Panc1 (cell line): ENCODE measurements at regions not wholly inside any gene's neighbourhood (a gene's known extent, or its start where the extent isn't known, plus 50 kb on each side); places are given as distances from the start of the nearest gene placed in this dataset.

Experiments
- ATAC-seq: fragments of 200-7000 bp; cut with Tn5 transposase; 2 replicates; pipeline ENCODE4 v1.9.1; 2020; ENCODE audit warnings: mild to moderate bottlenecking, moderate library complexity
- BruUV-seq: library from RNA; stranded (reverse); fragments of 400-500 nt; replicated peaks from 2 replicates; lab custom pipeline; 2021; lab: Mats Ljungman, UMichigan
- CTCF ChIA-PET: fragments of 300-600 bp; sonication (Branson Sonifier 250); formaldehyde crosslinking; loops from one replicate; lab custom pipeline; 2022; ENCODE audit warnings: antibody characterized with exemption; lab: Charles Lee
- POLR2A ChIA-PET: fragments of 300-600 bp; sonication (Branson Sonifier 250); formaldehyde crosslinking; loops from one replicate; lab custom pipeline; 2022; ENCODE audit warnings: antibody characterized with exemption; lab: Charles Lee
- DNase-seq: peaks from one replicate; pipeline ENCODE4 v3.0.0-alpha.2; 2010; ENCODE audit warnings: low read depth, low spot score
- H3K27ac ChIP-seq: 2 replicates; pipeline ENCODE4 v1.5.1; 2011; ENCODE audit warnings: mild to moderate bottlenecking, low read length, inconsistent platforms
- H3K27me3 ChIP-seq: fragments of 200-500 bp; sonication (Bioruptor generic); 2 replicates; pipeline ENCODE4 v1.6.0; 2014; ENCODE audit warnings: low read length, inconsistent platforms; ENCODE audit not compliant: control insufficient read depth, insufficient read depth
- H3K36me3 ChIP-seq: fragments of 200-500 bp; sonication (Bioruptor generic); 2 replicates; pipeline ENCODE4 v1.5.1; 2014; ENCODE audit warnings: inconsistent platforms, mild to moderate bottlenecking, low read length, moderate library complexity; ENCODE audit not compliant: control insufficient read depth, insufficient read depth
- H3K4me1 ChIP-seq: 2 replicates; pipeline ENCODE4 v1.5.1; 2011; ENCODE audit warnings: inconsistent platforms, mild to moderate bottlenecking, low read length, moderate library complexity; ENCODE audit not compliant: control insufficient read depth, insufficient read depth
- H3K4me3 ChIP-seq, 2 experiments: 2 replicates each; pipeline ENCODE4 v1.5.1; 2011 to 2012; ENCODE audit warnings: low read depth in 2 of 2, low read length in 2 of 2, mild to moderate bottlenecking in 2 of 2, inconsistent platforms in 1 of 2, moderate library complexity in 1 of 2
- H3K9me3 ChIP-seq: fragments of 200-500 bp; sonication (Bioruptor generic); 2 replicates; pipeline ENCODE4 v1.5.1; 2014; ENCODE audit warnings: low read depth, mild to moderate bottlenecking, inconsistent platforms, low read length, moderate library complexity; ENCODE audit not compliant: control insufficient read depth, insufficient read depth
- CTCF ChIP-seq: fragments of 450-650 bp; IDR thresholded peaks from 2 replicates; pipeline ENCODE4 v1.5.1; 2017; ENCODE audit warnings: mild to moderate bottlenecking
- POLR2AphosphoS5 ChIP-seq: IDR thresholded peaks from 2 replicates; pipeline ENCODE4 v1.6.1; 2012; ENCODE audit warnings: mild to moderate bottlenecking, low read depth, low read length, moderate library complexity
- REST ChIP-seq, 2 experiments: IDR thresholded peaks; 2 replicates each; pipeline ENCODE4 v1.6.1; 2011 to 2012; ENCODE audit warnings: low read depth in 2 of 2, control low read depth in 1 of 2, low read length in 1 of 2, mild to moderate bottlenecking in 1 of 2, moderate library complexity in 1 of 2; ENCODE audit not compliant: insufficient read depth in 1 of 2
- SIN3A ChIP-seq: IDR thresholded peaks from 2 replicates; pipeline ENCODE4 v1.6.1; 2012; ENCODE audit warnings: low read depth, mild to moderate bottlenecking, low read length, moderate library complexity, borderline replicate concordance; ENCODE audit not compliant: insufficient read depth
- TCF7L2 ChIP-seq: IDR thresholded peaks from 2 replicates; pipeline ENCODE4 v1.6.1; 2011; ENCODE audit warnings: mild to moderate bottlenecking, low read depth, low read length, inconsistent platforms
- in situ Hi-C: cut with HindIII; loops from 2 replicates; pipeline ENCODE4 v1.10.0; 2016; ENCODE audit warnings: low sequenced_read_pairs, low pct_unique_long_range_greater_than_20kb
- intact Hi-C: fragments of 100-400 bp; cut with micrococcal nuclease; formaldehyde crosslinking; loops from one replicate; pipeline ENCODE4 v1.10.0; 2022; ENCODE audit not compliant: unreplicated experiment

- BruUV-seq: no TSS peak
- ATAC-seq (no peak), DNase-seq (no peak)
- H3K27ac ChIP-seq: no peak overlapping the region
- no peaks in the 10 kb centered on the region for H3K4me1 ChIP-seq
- H3K27me3 ChIP-seq: no peaks in the 10 kb centered on the region
- ChIA-PET CTCF (interaction anchor here (0.5 kb wide), 1 partner anchor 1312 kb away, joined by 3 read pairs; no protein-coding TSS in a partner anchor), POLR2A (interaction anchor here (0.6 kb wide), 1 partner anchor 96 kb away, joined by 9 read pairs; no protein-coding TSS in a partner anchor)
- no peak for TF ChIP-seq REST (IDR thresholded peaks at IDR 0.05; ENCODE audit: insufficient read depth in 1 of 2, low read depth in 2 of 2, low read length in 1 of 2)
- TF ChIP-seq SIN3A: no peak
- H3K9me3 ChIP-seq: no peaks in the 10 kb centered on the region
- no peaks in the 10 kb centered on the region for H3K36me3 ChIP-seq
- no peak overlapping the region for H3K4me3 ChIP-seq
- in situ Hi-C loops: no loop called here
- intact Hi-C loops: no loop called here
Observed at GRCh38 chr15:62624547-62625378, 417.8 kb upstream of the TPM1 start.

GRCh38 chr15:62625429-62626033 is 417.0 kb upstream of the TPM1 start:
- H3K4me3 ChIP-seq: no peak overlapping the region
- ChIA-PET POLR2A (no interaction called here), CTCF (no interaction called here)
- no peaks in the 10 kb centered on the region for H3K36me3 ChIP-seq
- ATAC-seq (no peak), DNase-seq (no peak)
- H3K4me1 ChIP-seq: no peaks in the 10 kb centered on the region
- H3K27ac ChIP-seq: no peak overlapping the region
- intact Hi-C loops (no loop called here), in situ Hi-C loops (no loop called here)
- no peaks in the 10 kb centered on the region for H3K27me3 ChIP-seq
- no TSS peak for BruUV-seq
- H3K9me3 ChIP-seq: no peaks in the 10 kb centered on the region
- no peak for TF ChIP-seq POLR2AphosphoS5
- no peak for TF ChIP-seq TCF7L2
- TF ChIP-seq REST (IDR thresholded peaks at IDR 0.05; ENCODE audit: insufficient read depth in 1 of 2, low read depth in 2 of 2, low read length in 1 of 2): no peak
- no peak for TF ChIP-seq CTCF
- TF ChIP-seq SIN3A: no peak
